HG03039 (cell line): ENCODE measurements at regions not wholly inside any gene's neighbourhood (a gene's known extent, or its start where the extent isn't known, plus 50 kb on each side); places are given as distances from the start of the nearest gene placed in this dataset.

ENCODE experiments used
- ATAC-seq: cut with Tn5 transposase; IDR thresholded peaks from one replicate; pipeline ENCODE4 v1.9.1; 2021; ENCODE audit warnings: mild to moderate bottlenecking, moderate library complexity; ENCODE audit not compliant: unreplicated experiment

- no peak for ATAC-seq
Measured at GRCh38 chr13:84272877-84273562, 390.7 kb upstream of the SLITRK1 start.

GRCh38 chr13:84265257-84265764 is 383.0 kb upstream of the SLITRK1 start:
- no peak for ATAC-seq

- ATAC-seq: no peak
Measured at GRCh38 chr13:84263354-84264069, 381.2 kb upstream of the SLITRK1 start.

GRCh38 chr13:84255226-84255797 is 373.0 kb upstream of the SLITRK1 start:
- ATAC-seq: no peak

- ATAC-seq: no peak
Measured at GRCh38 chr13:84249463-84249862, 367.2 kb upstream of the SLITRK1 start.

GRCh38 chr13:84243340-84243739 is 361.1 kb upstream of the SLITRK1 start:
- ATAC-seq: no peak

GRCh38 chr13:84239032-84239431 is 356.8 kb upstream of the SLITRK1 start:
- ATAC-seq: no peak

- no peak for ATAC-seq
Measured at GRCh38 chr13:84238381-84238780, 356.1 kb upstream of the SLITRK1 start.

GRCh38 chr13:84237143-84237542 is 354.9 kb upstream of the SLITRK1 start:
- no peak for ATAC-seq

GRCh38 chr13:84234416-84234815 is 352.1 kb upstream of the SLITRK1 start:
- no peak for ATAC-seq

- no peak for ATAC-seq
Measured at GRCh38 chr13:84230568-84230967, 348.3 kb upstream of the SLITRK1 start.

- no peak for ATAC-seq
Measured at GRCh38 chr13:84211048-84211447, 328.8 kb upstream of the SLITRK1 start.

- ATAC-seq: no peak
Measured at GRCh38 chr13:84208246-84208910, 326.1 kb upstream of the SLITRK1 start.

- no peak for ATAC-seq
Measured at GRCh38 chr13:84207509-84207908, 325.2 kb upstream of the SLITRK1 start.

GRCh38 chr13:84200971-84201370 is 318.7 kb upstream of the SLITRK1 start:
- ATAC-seq: no peak

- no peak for ATAC-seq
Measured at GRCh38 chr13:84192125-84192524, 309.9 kb upstream of the SLITRK1 start.

- ATAC-seq: no peak
Measured at GRCh38 chr13:84191139-84191538, 308.9 kb upstream of the SLITRK1 start.

GRCh38 chr13:84187626-84188025 is 305.4 kb upstream of the SLITRK1 start:
- no peak for ATAC-seq

GRCh38 chr13:84139561-84140158 is 257.4 kb upstream of the SLITRK1 start:
- no peak for ATAC-seq

GRCh38 chr13:84137292-84137691 is 255.0 kb upstream of the SLITRK1 start:
- peak; percentile 88 for ATAC-seq

GRCh38 chr13:84136582-84136981 is 254.3 kb upstream of the SLITRK1 start:
- no peak for ATAC-seq
